ENCODE measurements at regions not wholly inside any gene's neighbourhood (a gene's known extent, or its start where the extent isn't known, plus 50 kb on each side); places are given as distances from the start of the nearest gene placed in this dataset.

DNA sequence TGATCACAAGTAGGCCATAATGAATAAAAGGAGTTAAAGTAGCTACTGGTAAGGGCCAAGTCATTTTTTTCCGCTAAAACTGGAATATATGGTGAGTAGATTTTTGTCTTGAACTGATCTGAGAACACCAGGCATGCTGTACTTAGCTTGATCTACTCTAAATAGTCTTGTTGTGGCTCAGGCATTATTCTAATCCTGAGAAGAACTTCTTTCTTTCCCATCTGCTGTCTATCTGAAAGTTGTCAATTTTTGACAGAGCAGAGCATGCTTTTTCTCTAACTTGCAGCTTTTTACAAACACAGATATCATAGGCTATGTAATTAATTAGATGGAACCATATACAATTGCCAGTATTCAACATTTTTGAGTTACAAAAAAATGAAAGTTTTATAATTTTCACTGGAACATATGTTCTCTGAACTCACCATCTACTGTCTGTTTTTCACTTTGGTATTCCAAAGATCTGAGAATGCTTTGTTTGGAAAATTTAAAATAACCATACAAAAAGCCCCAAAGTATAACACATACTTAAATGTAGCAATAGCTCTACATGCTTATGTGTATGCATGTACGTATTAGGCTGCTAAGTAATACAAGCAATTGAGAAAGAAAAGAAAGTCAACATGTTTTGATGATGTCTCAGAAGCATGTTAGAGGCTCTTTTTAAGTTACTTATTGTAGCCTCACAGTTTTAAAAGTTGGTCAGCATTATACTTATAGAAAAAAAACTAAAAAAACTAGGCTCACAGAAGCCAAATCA lies 542.7 kb upstream of the LUZP2 start:
- no peaks in the 10 kb centered on the region for H3K36me3 ChIP-seq (ENCODE audit: control insufficient read depth in 2 of 2, extremely low read depth in 1 of 2, insufficient read depth in 2 of 2, low read length in 2 of 2)
- FAIRE-seq, result no peak
- no peaks in the 10 kb centered on the region for H3K9me3 ChIP-seq (ENCODE audit: control insufficient read depth, low read depth, low read length)
- H4K20me1 ChIP-seq (ENCODE audit: control insufficient read depth, extremely low read depth, insufficient read depth, low read length), result no peaks in the 10 kb centered on the region
- TF ChIP-seq, protein P1, sequence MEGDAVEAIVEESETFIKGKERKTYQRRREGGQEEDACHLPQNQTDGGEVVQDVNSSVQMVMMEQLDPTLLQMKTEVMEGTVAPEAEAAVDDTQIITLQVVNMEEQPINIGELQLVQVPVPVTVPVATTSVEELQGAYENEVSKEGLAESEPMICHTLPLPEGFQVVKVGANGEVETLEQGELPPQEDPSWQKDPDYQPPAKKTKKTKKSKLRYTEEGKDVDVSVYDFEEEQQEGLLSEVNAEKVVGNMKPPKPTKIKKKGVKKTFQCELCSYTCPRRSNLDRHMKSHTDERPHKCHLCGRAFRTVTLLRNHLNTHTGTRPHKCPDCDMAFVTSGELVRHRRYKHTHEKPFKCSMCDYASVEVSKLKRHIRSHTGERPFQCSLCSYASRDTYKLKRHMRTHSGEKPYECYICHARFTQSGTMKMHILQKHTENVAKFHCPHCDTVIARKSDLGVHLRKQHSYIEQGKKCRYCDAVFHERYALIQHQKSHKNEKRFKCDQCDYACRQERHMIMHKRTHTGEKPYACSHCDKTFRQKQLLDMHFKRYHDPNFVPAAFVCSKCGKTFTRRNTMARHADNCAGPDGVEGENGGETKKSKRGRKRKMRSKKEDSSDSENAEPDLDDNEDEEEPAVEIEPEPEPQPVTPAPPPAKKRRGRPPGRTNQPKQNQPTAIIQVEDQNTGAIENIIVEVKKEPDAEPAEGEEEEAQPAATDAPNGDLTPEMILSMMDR (optimal IDR thresholded peaks at IDR 0.05 in 1 of 3, IDR thresholded peaks at IDR 0.05 in 1 of 3, conservative IDR thresholded peaks at IDR 0.05 in 1 of 3; ENCODE audit: extremely low read depth in 1 of 3, insufficient read depth in 2 of 3, low read length in 3 of 3), result no peak
- TF ChIP-seq EZH2 (IDR thresholded peaks at IDR 0.05; ENCODE audit: low read length), result no peak
- H3K27ac ChIP-seq (ENCODE audit: control insufficient read depth, insufficient read depth, low read length), result no peak overlapping the region
- no peak overlapping the region for H3K4me2 ChIP-seq (ENCODE audit: control insufficient read depth, extremely low read depth, insufficient read depth, low read depth, low read length)
- no peak overlapping the region for H2AFZ ChIP-seq (ENCODE audit: control insufficient read depth, low read length)
- DNase-seq (ENCODE audit: low read depth, low spot score), result no peak
- no peak overlapping the region for H3K4me3 ChIP-seq (ENCODE audit: control insufficient read depth in 2 of 3, extremely low read depth in 1 of 3, insufficient read depth in 2 of 3, low read depth in 1 of 3, low read length in 3 of 3)
- no peaks in the 10 kb centered on the region for H3K79me2 ChIP-seq (ENCODE audit: control insufficient read depth, insufficient read depth, low read length)
- H3K9ac ChIP-seq (ENCODE audit: control insufficient read depth, extremely low read depth, insufficient read depth, low read length), result no peak overlapping the region
- dilution Hi-C loops (cut with MboI; ENCODE audit: extremely low pct_ligation_motif_present, low sequenced_read_pairs), result no loop called here
- no peaks in the 10 kb centered on the region for H3K9me1 ChIP-seq (ENCODE audit: control insufficient read depth, extremely low read depth, insufficient read depth, low read length)
- no peaks in the 10 kb centered on the region for H3K4me1 ChIP-seq (ENCODE audit: control insufficient read depth, extremely low read depth, insufficient read depth, low read length)
- H3K27me3 ChIP-seq (ENCODE audit: control insufficient read depth, extremely low read depth, insufficient read depth, low read length), result no peaks in the 10 kb centered on the region

DNA sequence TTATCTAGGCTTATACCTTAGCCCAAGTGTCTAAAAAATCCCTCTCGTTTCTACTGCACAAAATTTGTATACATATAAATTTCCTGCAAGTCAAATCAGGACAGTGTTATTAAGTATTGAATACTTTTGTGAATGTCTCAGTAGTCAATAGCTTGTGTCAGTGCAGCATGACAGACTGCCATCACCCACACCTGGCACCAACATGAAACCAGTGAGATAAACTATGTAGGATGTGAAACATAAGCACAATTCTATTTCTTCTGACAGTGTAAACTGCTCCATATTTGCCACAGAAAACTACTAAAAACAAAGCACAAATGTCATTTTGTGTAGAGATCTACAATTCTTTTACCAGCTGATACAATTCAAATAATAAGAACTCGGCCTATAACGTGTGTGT lies 542.1 kb upstream of the LUZP2 start:
- DNase-seq (ENCODE audit: low read depth, low spot score), result no peak
- H3K9ac ChIP-seq (ENCODE audit: control insufficient read depth, extremely low read depth, insufficient read depth, low read length), result no peak overlapping the region
- H3K27ac ChIP-seq (ENCODE audit: control insufficient read depth, insufficient read depth, low read length), result no peak overlapping the region
- no peak overlapping the region for H2AFZ ChIP-seq (ENCODE audit: control insufficient read depth, low read length)
- no peaks in the 10 kb centered on the region for H3K27me3 ChIP-seq (ENCODE audit: control insufficient read depth, extremely low read depth, insufficient read depth, low read length)
- dilution Hi-C loops (cut with MboI; ENCODE audit: extremely low pct_ligation_motif_present, low sequenced_read_pairs), result no loop called here
- no peak overlapping the region for H3K4me2 ChIP-seq (ENCODE audit: control insufficient read depth, extremely low read depth, insufficient read depth, low read depth, low read length)
- H4K20me1 ChIP-seq (ENCODE audit: control insufficient read depth, extremely low read depth, insufficient read depth, low read length), result no peaks in the 10 kb centered on the region
- H3K9me1 ChIP-seq (ENCODE audit: control insufficient read depth, extremely low read depth, insufficient read depth, low read length), result no peaks in the 10 kb centered on the region
- H3K9me3 ChIP-seq (ENCODE audit: control insufficient read depth, low read depth, low read length), result no peaks in the 10 kb centered on the region
- TF ChIP-seq, protein P1 (optimal IDR thresholded peaks at IDR 0.05 in 1 of 3, IDR thresholded peaks at IDR 0.05 in 1 of 3, conservative IDR thresholded peaks at IDR 0.05 in 1 of 3; ENCODE audit: extremely low read depth in 1 of 3, insufficient read depth in 2 of 3, low read length in 3 of 3), result no peak
- no peak for TF ChIP-seq EZH2 (IDR thresholded peaks at IDR 0.05; ENCODE audit: low read length)
- no peaks in the 10 kb centered on the region for H3K4me1 ChIP-seq (ENCODE audit: control insufficient read depth, extremely low read depth, insufficient read depth, low read length)
- no peak overlapping the region for H3K4me3 ChIP-seq (ENCODE audit: control insufficient read depth in 2 of 3, extremely low read depth in 1 of 3, insufficient read depth in 2 of 3, low read depth in 1 of 3, low read length in 3 of 3)
- H3K79me2 ChIP-seq (ENCODE audit: control insufficient read depth, insufficient read depth, low read length), result no peaks in the 10 kb centered on the region
- FAIRE-seq, result no peak
- H3K36me3 ChIP-seq (ENCODE audit: control insufficient read depth in 2 of 2, extremely low read depth in 1 of 2, insufficient read depth in 2 of 2, low read length in 2 of 2), result no peaks in the 10 kb centered on the region
